ENCODE measurements at regions not wholly inside any gene's neighbourhood (a gene's known extent, or its start where the extent isn't known, plus 50 kb on each side); places are given as distances from the start of the nearest gene placed in this dataset.

GRCh38 chr17:52287611-52288010 lies 129.1 kb upstream of the CA10 start:
- dilution Hi-C loops (cut with MboI; ENCODE audit: extremely low pct_ligation_motif_present, low sequenced_read_pairs) (no loop called here), intact Hi-C loops (cut with micrococcal nuclease) (no loop called here)
- ChIA-PET CTCF (no interaction called here), POLR2A (no interaction called here)
- BruUV-seq (replicated peaks), result no TSS peak
- Histone ChIP-seq H4K20me1 (replicated peaks; ENCODE audit: control insufficient read depth, extremely low read depth, insufficient read depth, low read length) (no peaks in the 10 kb centered on the region), H3K4me2 (ENCODE audit: insufficient read depth, low read length) (no peak overlapping the region), H3K4me1 (ENCODE audit: control insufficient read depth, extremely low read depth, insufficient read depth, low read length) (no peaks in the 10 kb centered on the region), H3K79me2 (ENCODE audit: control insufficient read depth, insufficient read depth, low read length) (no peaks in the 10 kb centered on the region), H3K27me3 (ENCODE audit: control insufficient read depth in 2 of 2, insufficient read depth in 2 of 2, low read length in 2 of 2) (no peaks in the 10 kb centered on the region), H3K9ac (replicated peaks; ENCODE audit: extremely low read depth, insufficient read depth, low read length) (no peak overlapping the region), H3K9me3 (replicated peaks; ENCODE audit: control insufficient read depth, insufficient read depth, low read length) (no peaks in the 10 kb centered on the region), H3K9me1 (replicated peaks; ENCODE audit: control insufficient read depth, extremely low read depth, insufficient read depth, low read length) (no peaks in the 10 kb centered on the region), H3K4me3 (replicated peaks in 1 of 3; ENCODE audit: insufficient read depth in 1 of 3, low read depth in 1 of 3, low read length in 3 of 3) (no peak overlapping the region), H2AFZ (ENCODE audit: low read depth, low read length) (no peak overlapping the region), H3K27ac (ENCODE audit: insufficient read depth, low read depth, low read length) (no peak overlapping the region), H3K36me3 (ENCODE audit: control insufficient read depth in 2 of 2, extremely low read depth in 1 of 2, insufficient read depth in 2 of 2, low read length in 2 of 2) (no peaks in the 10 kb centered on the region)
- no peak for DNase-seq (ENCODE audit: low read depth, low spot score)
- TF ChIP-seq POLR2A (IDR thresholded peaks at IDR 0.05; ENCODE audit: low read depth, low read length) (no peak), MAX (IDR thresholded peaks at IDR 0.05; ENCODE audit: insufficient read depth, insufficient read length) (no peak), GATA2 (IDR thresholded peaks at IDR 0.05; ENCODE audit: insufficient read depth, insufficient read length, low read depth, low read length) (no peak), POLR2AphosphoS5 (IDR thresholded peaks at IDR 0.05; ENCODE audit: insufficient read depth, low read depth, low read length) (no peak), CTCF (IDR thresholded peaks at IDR 0.05; ENCODE audit: extremely low read depth in 1 of 2, insufficient read depth in 1 of 2, low read depth in 1 of 2, low read length in 2 of 2) (no peak), FOS (IDR thresholded peaks at IDR 0.05; ENCODE audit: borderline replicate concordance, insufficient read depth, low read length) (no peak), JUN (IDR thresholded peaks at IDR 0.05; ENCODE audit: borderline replicate concordance, insufficient read depth, insufficient read length, low read depth) (no peak), EZH2 (IDR thresholded peaks at IDR 0.05; ENCODE audit: borderline replicate concordance, low read depth, low read length, severe bottlenecking) (no peak), MYC (IDR thresholded peaks at IDR 0.05; ENCODE audit: low read depth, low read length) (no peak)
- FAIRE-seq, result no peak
